ENCODE measurements at regions not wholly inside any gene's neighbourhood (a gene's known extent, or its start where the extent isn't known, plus 50 kb on each side); places are given as distances from the start of the nearest gene placed in this dataset.

DNA sequence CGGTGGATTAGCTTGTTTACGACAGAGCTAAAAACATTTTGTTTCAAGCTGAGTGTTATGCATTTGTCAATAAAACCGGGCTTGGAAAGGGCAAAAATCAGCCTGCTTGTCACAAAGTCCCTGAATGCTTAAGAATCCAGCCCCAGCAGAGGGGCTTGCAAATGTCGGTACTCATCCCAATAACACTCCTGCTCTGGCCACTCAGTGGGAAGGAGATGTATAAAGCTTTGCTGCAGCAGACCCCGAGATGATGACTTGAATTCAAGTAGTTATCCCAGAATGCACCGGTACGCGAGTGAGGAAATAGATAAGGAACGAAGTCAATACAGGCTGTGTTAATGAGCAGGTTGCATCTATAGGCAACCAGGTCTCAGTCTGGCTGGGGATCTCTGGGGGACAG, 662.3 kb downstream of the CCSER2 start:
- Histone ChIP-seq H3K9ac (ENCODE audit: low read depth, low read length) (no peak overlapping the region), H4K20me1 (ENCODE audit: insufficient read depth, low read length) (no peaks in the 10 kb centered on the region), H3K9me1 (ENCODE audit: insufficient read depth, low read length) (no peaks in the 10 kb centered on the region), H2AK5ac (ENCODE audit: low read depth, low read length) (no peak overlapping the region), H3K4me3 (ENCODE audit: insufficient read depth, low read depth, low read length) (no peak overlapping the region), H3K4me1 (ENCODE audit: control insufficient read depth, insufficient read depth, low read length) (no peaks in the 10 kb centered on the region), H3K56ac (ENCODE audit: extremely low read depth, insufficient read depth, low read length) (no peak overlapping the region), H3K4me2 (ENCODE audit: low read depth, low read length) (no peak overlapping the region), H2AFZ (replicated peaks; ENCODE audit: low read length, poor library complexity) (no peak overlapping the region), H4K91ac (ENCODE audit: insufficient read depth, low read depth, low read length) (no peak overlapping the region), H2BK5ac (ENCODE audit: low read depth, low read length, poor library complexity, severe bottlenecking) (no peak overlapping the region), H2AK9ac (replicated peaks; ENCODE audit: low read depth, low read length, poor library complexity) (no peak overlapping the region), H3K23ac (ENCODE audit: low read depth, low read length) (no peak overlapping the region), H2BK20ac (ENCODE audit: low read depth, low read length) (no peak overlapping the region), H3K18ac (ENCODE audit: low read depth, low read length) (no peak overlapping the region), H3K9me3 (ENCODE audit: control insufficient read depth, insufficient read depth, low read length) (peaks cover 13% of the 10 kb centered on the region), H3K79me1 (ENCODE audit: low read depth in 1 of 2, low read length in 2 of 2) (no peaks in the 10 kb centered on the region), H2BK15ac (ENCODE audit: low read depth, low read length) (no peak overlapping the region), H3K27me3 (ENCODE audit: control insufficient read depth, insufficient read depth, low read length) (no peaks in the 10 kb centered on the region), H2BK120ac (ENCODE audit: low read depth, low read length) (no peak overlapping the region), H4K5ac (ENCODE audit: low read depth, low read length) (no peak overlapping the region), H3K4ac (ENCODE audit: low read depth, low read length) (no peak overlapping the region), H3K27ac (ENCODE audit: insufficient read depth, low read length) (no peak overlapping the region), H3K14ac (replicated peaks; ENCODE audit: low read depth, low read length) (no peak overlapping the region), H4K8ac (ENCODE audit: low read depth in 2 of 2, low read length in 2 of 2) (no peak overlapping the region), H3K36me3 (ENCODE audit: control insufficient read depth, insufficient read depth, low read length) (no peaks in the 10 kb centered on the region)
- intact Hi-C loops (cut with micrococcal nuclease): no loop called here
- no CpG with 5 or more reads among the region's 9 CpGs for WGBS, 2 experiments (ENCODE audit: extremely low coverage in 2 of 2, insufficient read length in 1 of 2)
- no TSS peak for BruUV-seq (replicated peaks)
- DNase-seq: no peak
- ChIA-PET POLR2A (ENCODE audit: unreplicated experiment) (no interaction called here), CTCF (no interaction called here)
- TF ChIP-seq, protein P1, sequence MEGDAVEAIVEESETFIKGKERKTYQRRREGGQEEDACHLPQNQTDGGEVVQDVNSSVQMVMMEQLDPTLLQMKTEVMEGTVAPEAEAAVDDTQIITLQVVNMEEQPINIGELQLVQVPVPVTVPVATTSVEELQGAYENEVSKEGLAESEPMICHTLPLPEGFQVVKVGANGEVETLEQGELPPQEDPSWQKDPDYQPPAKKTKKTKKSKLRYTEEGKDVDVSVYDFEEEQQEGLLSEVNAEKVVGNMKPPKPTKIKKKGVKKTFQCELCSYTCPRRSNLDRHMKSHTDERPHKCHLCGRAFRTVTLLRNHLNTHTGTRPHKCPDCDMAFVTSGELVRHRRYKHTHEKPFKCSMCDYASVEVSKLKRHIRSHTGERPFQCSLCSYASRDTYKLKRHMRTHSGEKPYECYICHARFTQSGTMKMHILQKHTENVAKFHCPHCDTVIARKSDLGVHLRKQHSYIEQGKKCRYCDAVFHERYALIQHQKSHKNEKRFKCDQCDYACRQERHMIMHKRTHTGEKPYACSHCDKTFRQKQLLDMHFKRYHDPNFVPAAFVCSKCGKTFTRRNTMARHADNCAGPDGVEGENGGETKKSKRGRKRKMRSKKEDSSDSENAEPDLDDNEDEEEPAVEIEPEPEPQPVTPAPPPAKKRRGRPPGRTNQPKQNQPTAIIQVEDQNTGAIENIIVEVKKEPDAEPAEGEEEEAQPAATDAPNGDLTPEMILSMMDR (conservative IDR thresholded peaks at IDR 0.05; ENCODE audit: low read depth, low read length): no peak
- TF ChIP-seq RFX5 (IDR thresholded peaks at IDR 0.05; ENCODE audit: low read depth, low read length) (no peak), CHD1 (IDR thresholded peaks at IDR 0.05; ENCODE audit: low read depth, low read length) (no peak), POLR2A (IDR thresholded peaks at IDR 0.05; ENCODE audit: low read depth, low read length) (no peak), MAFK (IDR thresholded peaks at IDR 0.05; ENCODE audit: low read depth, low read length) (no peak), CEBPB (IDR thresholded peaks at IDR 0.05; ENCODE audit: low read depth, low read length) (no peak), NFE2L2 (IDR thresholded peaks at IDR 0.05; ENCODE audit: low read depth, low read length) (no peak), SMC3 (IDR thresholded peaks at IDR 0.05; ENCODE audit: low read depth, low read length) (no peak), FOS (IDR thresholded peaks at IDR 0.05; ENCODE audit: low read depth, low read length) (no peak), MAZ (IDR thresholded peaks at IDR 0.05; ENCODE audit: borderline replicate concordance, low read depth, low read length) (no peak), BHLHE40 (IDR thresholded peaks at IDR 0.05; ENCODE audit: low read depth, low read length) (no peak), MXI1 (IDR thresholded peaks at IDR 0.05; ENCODE audit: borderline replicate concordance, low read depth, low read length) (no peak)
- TF ChIP-seq, protein P2, sequence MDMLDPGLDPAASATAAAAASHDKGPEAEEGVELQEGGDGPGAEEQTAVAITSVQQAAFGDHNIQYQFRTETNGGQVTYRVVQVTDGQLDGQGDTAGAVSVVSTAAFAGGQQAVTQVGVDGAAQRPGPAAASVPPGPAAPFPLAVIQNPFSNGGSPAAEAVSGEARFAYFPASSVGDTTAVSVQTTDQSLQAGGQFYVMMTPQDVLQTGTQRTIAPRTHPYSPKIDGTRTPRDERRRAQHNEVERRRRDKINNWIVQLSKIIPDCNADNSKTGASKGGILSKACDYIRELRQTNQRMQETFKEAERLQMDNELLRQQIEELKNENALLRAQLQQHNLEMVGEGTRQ (IDR thresholded peaks at IDR 0.05; ENCODE audit: low read depth, low read length): no peak
- TF ChIP-seq, protein P3, sequence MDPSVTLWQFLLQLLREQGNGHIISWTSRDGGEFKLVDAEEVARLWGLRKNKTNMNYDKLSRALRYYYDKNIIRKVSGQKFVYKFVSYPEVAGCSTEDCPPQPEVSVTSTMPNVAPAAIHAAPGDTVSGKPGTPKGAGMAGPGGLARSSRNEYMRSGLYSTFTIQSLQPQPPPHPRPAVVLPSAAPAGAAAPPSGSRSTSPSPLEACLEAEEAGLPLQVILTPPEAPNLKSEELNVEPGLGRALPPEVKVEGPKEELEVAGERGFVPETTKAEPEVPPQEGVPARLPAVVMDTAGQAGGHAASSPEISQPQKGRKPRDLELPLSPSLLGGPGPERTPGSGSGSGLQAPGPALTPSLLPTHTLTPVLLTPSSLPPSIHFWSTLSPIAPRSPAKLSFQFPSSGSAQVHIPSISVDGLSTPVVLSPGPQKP (IDR thresholded peaks at IDR 0.05; ENCODE audit: borderline replicate concordance, low read depth, low read length): no peak
- ATAC-seq (ENCODE audit: low read depth): no peak
- in situ Hi-C loops (cut with MboI; ENCODE audit: low sequenced_read_pairs): no loop called here
- dilution Hi-C loops (cut with HindIII; ENCODE audit: low sequenced_read_pairs, unreplicated experiment): no loop called here
